ENCODE measurements at regions not wholly inside any gene's neighbourhood (a gene's known extent, or its start where the extent isn't known, plus 50 kb on each side); places are given as distances from the start of the nearest gene placed in this dataset.

DNA sequence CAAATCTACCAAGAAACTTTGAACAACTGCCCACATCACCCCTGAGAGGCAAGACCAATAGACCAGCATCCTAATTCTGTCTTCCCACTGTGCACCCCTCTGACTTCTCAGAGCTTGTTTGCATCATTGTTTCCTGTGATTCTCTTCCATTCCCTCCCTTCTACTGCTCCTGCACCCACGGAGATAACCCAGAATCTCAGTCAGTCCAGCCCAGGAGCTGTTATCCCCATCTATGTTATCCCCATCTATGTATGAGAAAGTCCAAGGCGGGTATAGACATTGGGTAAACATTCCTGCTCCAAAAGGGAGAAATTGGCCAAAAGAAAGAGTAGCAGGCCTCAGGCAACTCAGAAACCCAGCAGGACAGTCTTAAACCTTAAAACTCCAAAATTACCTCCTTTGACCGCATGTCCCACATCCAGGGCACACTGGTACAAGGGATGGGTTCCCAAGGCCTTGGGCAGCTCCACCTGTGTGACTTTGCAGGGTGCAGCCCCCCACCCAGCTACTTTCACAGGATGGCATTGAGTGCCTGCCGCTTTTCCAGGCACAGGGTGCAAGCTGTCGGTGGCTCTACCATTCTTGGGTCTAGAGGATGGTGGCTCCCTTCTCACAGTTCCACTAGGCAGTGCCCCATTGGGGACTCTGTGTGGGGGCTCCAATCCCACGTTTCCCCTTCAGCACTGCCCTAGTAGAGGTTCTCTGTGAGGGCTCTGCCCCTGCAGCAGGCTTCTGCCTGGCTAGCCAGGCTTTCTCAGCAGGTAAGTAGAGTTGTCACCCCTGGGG, 414.8 kb downstream of the NPHP4 start:
- DNase-seq, result no peak
- no peak overlapping the region for H3K27ac Mint-ChIP-seq (ENCODE audit: unreplicated experiment)
- H3K4me3 Mint-ChIP-seq (ENCODE audit: low read depth, unreplicated experiment), result no peak overlapping the region
- intact Hi-C loops (cut with micrococcal nuclease; ENCODE audit: unreplicated experiment), result no loop called here
- CTCF ChIA-PET, result no interaction called here
- H3K4me1 Mint-ChIP-seq (ENCODE audit: low read depth, unreplicated experiment), result no peaks in the 10 kb centered on the region
- no peaks in the 10 kb centered on the region for H3K9me3 Mint-ChIP-seq (ENCODE audit: low read depth, unreplicated experiment)
- H3K36me3 Mint-ChIP-seq (ENCODE audit: insufficient read depth, unreplicated experiment), result no peaks in the 10 kb centered on the region
- TF ChIP-seq, protein P1, sequence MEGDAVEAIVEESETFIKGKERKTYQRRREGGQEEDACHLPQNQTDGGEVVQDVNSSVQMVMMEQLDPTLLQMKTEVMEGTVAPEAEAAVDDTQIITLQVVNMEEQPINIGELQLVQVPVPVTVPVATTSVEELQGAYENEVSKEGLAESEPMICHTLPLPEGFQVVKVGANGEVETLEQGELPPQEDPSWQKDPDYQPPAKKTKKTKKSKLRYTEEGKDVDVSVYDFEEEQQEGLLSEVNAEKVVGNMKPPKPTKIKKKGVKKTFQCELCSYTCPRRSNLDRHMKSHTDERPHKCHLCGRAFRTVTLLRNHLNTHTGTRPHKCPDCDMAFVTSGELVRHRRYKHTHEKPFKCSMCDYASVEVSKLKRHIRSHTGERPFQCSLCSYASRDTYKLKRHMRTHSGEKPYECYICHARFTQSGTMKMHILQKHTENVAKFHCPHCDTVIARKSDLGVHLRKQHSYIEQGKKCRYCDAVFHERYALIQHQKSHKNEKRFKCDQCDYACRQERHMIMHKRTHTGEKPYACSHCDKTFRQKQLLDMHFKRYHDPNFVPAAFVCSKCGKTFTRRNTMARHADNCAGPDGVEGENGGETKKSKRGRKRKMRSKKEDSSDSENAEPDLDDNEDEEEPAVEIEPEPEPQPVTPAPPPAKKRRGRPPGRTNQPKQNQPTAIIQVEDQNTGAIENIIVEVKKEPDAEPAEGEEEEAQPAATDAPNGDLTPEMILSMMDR (IDR thresholded peaks at IDR 0.05; ENCODE audit: unreplicated experiment), result no peak
- peaks cover 32% of the 10 kb centered on the region for H3K27me3 Mint-ChIP-seq (ENCODE audit: unreplicated experiment)
- BruUV-seq (replicated peaks), result no TSS peak

DNA sequence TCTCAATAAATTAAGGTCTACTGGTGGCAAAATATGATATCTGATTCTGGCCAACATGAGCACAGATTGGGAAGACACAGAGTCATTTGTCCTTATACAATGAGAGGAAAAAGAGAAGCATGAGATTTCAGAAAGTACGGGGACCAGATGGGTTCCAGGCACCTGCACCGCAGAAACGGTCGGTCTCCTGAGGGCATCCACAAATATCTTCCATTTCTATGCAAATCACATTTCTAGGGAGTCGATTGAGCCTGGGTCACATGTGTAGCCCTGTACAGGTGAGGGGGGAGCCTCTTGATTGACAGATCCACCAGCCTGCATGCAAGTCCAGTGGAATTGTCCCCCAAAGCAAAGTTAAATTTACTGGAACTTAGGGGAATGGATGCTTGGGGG, 415.6 kb downstream of the NPHP4 start:
- DNase-seq, result no peak
- BruUV-seq (replicated peaks), result no TSS peak
- Mint-ChIP-seq H3K36me3 (ENCODE audit: insufficient read depth, unreplicated experiment) (no peaks in the 10 kb centered on the region), H3K27ac (ENCODE audit: unreplicated experiment) (no peak overlapping the region), H3K27me3 (ENCODE audit: unreplicated experiment) (peaks cover 32% of the 10 kb centered on the region), H3K9me3 (ENCODE audit: low read depth, unreplicated experiment) (no peaks in the 10 kb centered on the region), H3K4me1 (ENCODE audit: low read depth, unreplicated experiment) (no peaks in the 10 kb centered on the region), H3K4me3 (ENCODE audit: low read depth, unreplicated experiment) (no peak overlapping the region)
- intact Hi-C loops (cut with micrococcal nuclease; ENCODE audit: unreplicated experiment), result no loop called here
- CTCF ChIA-PET, result no interaction called here
- TF ChIP-seq, protein P1 (IDR thresholded peaks at IDR 0.05; ENCODE audit: unreplicated experiment), result no peak

DNA sequence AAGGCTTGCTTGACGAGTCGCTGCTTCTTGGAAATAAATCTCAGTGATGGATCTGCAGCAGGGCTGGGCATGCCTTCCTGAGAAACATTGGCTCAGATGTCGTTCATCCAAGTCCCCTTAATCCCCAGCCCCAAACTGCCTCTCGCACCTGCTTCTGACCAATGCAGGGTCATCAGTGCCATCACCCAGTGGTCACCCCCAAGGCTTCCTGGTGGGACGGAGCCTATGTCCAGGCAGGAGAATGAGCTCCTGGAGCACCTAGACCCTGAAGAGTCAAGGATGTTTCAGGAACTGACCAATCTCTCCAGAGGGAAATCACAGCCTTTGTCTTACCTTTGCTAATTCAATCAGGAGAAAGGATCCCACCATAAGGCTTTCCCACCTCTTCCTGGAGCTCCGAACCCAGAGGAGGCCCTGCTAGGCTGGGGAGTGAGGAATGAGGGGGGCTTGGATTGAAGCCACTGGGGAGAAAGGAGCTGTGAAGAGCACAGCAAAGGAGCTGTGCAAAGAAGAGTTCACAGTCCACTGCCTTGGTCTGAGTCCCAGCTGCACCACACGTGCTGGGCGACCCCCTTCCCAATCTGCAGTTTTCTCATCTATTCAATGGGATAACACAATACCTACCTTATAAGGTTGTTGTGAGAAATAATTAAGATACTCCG, 416.1 kb downstream of the NPHP4 start:
- intact Hi-C loops (cut with micrococcal nuclease; ENCODE audit: unreplicated experiment), result no loop called here
- Mint-ChIP-seq H3K4me3 (ENCODE audit: low read depth, unreplicated experiment) (no peak overlapping the region), H3K36me3 (ENCODE audit: insufficient read depth, unreplicated experiment) (no peaks in the 10 kb centered on the region), H3K4me1 (ENCODE audit: low read depth, unreplicated experiment) (no peaks in the 10 kb centered on the region), H3K9me3 (ENCODE audit: low read depth, unreplicated experiment) (no peaks in the 10 kb centered on the region), H3K27me3 (ENCODE audit: unreplicated experiment) (peaks cover 32% of the 10 kb centered on the region), H3K27ac (ENCODE audit: unreplicated experiment) (no peak overlapping the region)
- no TSS peak for BruUV-seq (replicated peaks)
- TF ChIP-seq, protein P1 (IDR thresholded peaks at IDR 0.05; ENCODE audit: unreplicated experiment), result no peak
- no peak for DNase-seq
- CTCF ChIA-PET, result no interaction called here

DNA sequence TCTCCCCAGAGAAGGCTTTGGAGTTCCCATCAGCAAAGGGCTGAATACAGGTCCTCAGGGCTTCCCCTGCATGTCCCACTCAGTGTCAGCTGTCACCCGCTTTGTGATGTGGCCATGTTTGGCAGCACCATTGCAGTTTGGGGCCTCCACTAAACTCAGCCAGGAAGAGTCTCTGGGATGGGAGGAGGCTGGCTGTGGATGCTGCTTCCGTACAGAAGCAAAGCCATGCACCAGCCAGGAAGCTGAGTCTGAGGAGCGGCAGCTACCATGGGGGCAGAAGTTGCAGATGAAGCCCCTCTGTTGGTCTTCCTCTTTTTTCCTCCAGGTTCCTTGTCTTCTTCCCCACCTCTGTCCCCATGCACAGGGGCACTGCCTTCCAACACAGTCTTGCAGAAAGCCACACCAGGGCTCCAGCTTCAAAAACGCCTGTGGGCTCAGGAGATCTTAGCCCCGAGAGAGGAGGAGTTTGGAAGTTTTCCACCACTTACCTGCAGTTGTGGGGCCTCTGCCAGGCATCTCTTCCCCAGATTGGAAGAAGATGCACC, 416.8 kb downstream of the NPHP4 start:
- no peaks in the 10 kb centered on the region for H3K4me1 Mint-ChIP-seq (ENCODE audit: low read depth, unreplicated experiment)
- no peak overlapping the region for H3K4me3 Mint-ChIP-seq (ENCODE audit: low read depth, unreplicated experiment)
- BruUV-seq (replicated peaks), result no TSS peak
- TF ChIP-seq, protein P1 (IDR thresholded peaks at IDR 0.05; ENCODE audit: unreplicated experiment), result no peak
- H3K36me3 Mint-ChIP-seq (ENCODE audit: insufficient read depth, unreplicated experiment), result no peaks in the 10 kb centered on the region
- CTCF ChIA-PET, result no interaction called here
- no peak for DNase-seq
- no peak overlapping the region for H3K27ac Mint-ChIP-seq (ENCODE audit: unreplicated experiment)
- no peaks in the 10 kb centered on the region for H3K9me3 Mint-ChIP-seq (ENCODE audit: low read depth, unreplicated experiment)
- H3K27me3 Mint-ChIP-seq (ENCODE audit: unreplicated experiment), result peaks cover 32% of the 10 kb centered on the region
- intact Hi-C loops (cut with micrococcal nuclease; ENCODE audit: unreplicated experiment), result no loop called here
